MM.1S (cell line): ENCODE measurements at regions not wholly inside any gene's neighbourhood (a gene's known extent, or its start where the extent isn't known, plus 50 kb on each side); places are given as distances from the start of the nearest gene placed in this dataset.

ENCODE experiments used
- CTCF ChIP-seq: fragments of 300-600 bp; sonication (generic); IDR thresholded peaks from 2 replicates; pipeline ENCODE4 v1.5.1; 2016; ENCODE audit warnings: antibody characterized with exemption, low read length, mixed read lengths
- EZH2 ChIP-seq: fragments of 300-600 bp; sonication (generic); optimal IDR thresholded peaks from 2 replicates; pipeline ENCODE3; 2017; ENCODE audit warnings: low read depth, mild to moderate bottlenecking, antibody characterized with exemption, low read length, mixed read lengths
- EZH2phosphoT487 ChIP-seq: fragments of 300-600 bp; sonication (generic); IDR thresholded peaks from 2 replicates; pipeline ENCODE4 v1.6.1; 2018; ENCODE audit warnings: antibody characterized with exemption, low read length

GRCh38 chr17:13182450-13182849 is 164.6 kb upstream of the ELAC2 start:
- TF ChIP-seq CTCF (no peak), EZH2phosphoT487 (no peak), EZH2 (no peak)
